ENCODE measurements at regions not wholly inside any gene's neighbourhood (a gene's known extent, or its start where the extent isn't known, plus 50 kb on each side); places are given as distances from the start of the nearest gene placed in this dataset.

DNA sequence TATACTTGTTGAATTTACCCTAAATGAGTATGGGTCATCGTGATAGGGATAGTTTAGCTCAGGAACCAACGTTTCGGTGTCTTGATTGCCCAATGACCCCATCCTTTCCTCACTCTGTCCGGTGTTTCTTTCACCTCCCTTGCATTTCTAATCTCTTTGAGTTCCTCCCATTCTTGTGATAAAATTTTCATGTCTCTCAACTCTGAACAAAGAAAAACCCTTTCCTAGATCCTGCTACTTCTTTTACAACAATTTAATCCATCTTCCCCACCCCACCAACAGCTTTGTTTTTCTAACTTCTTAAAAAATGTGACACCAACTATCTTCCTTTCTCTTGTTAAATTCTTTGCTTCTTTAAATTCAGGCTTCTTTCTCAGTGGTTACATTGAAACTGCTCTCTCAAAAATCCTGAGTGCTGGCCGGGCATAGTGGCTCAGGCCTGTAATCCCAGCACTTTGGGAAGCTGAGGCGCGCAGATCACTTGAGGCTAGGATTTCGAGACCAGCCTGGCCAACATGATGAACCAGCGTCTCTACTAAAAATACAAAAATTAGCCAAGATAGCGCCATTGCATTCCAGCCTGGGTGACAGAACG, 130.3 kb upstream of the MINDY3 start:
- TF ChIP-seq POLR2AphosphoS5 (IDR thresholded peaks at IDR 0.05), result no peak
- TF ChIP-seq, protein P1, sequence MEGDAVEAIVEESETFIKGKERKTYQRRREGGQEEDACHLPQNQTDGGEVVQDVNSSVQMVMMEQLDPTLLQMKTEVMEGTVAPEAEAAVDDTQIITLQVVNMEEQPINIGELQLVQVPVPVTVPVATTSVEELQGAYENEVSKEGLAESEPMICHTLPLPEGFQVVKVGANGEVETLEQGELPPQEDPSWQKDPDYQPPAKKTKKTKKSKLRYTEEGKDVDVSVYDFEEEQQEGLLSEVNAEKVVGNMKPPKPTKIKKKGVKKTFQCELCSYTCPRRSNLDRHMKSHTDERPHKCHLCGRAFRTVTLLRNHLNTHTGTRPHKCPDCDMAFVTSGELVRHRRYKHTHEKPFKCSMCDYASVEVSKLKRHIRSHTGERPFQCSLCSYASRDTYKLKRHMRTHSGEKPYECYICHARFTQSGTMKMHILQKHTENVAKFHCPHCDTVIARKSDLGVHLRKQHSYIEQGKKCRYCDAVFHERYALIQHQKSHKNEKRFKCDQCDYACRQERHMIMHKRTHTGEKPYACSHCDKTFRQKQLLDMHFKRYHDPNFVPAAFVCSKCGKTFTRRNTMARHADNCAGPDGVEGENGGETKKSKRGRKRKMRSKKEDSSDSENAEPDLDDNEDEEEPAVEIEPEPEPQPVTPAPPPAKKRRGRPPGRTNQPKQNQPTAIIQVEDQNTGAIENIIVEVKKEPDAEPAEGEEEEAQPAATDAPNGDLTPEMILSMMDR (IDR thresholded peaks at IDR 0.05), result no peak
- no peak for TF ChIP-seq POLR2A (IDR thresholded peaks at IDR 0.05)

Measured in breast epithelium (tissue), 3 donors.